GM21576 (cell line): ENCODE measurements at regions not wholly inside any gene's neighbourhood (a gene's known extent, or its start where the extent isn't known, plus 50 kb on each side); places are given as distances from the start of the nearest gene placed in this dataset.

Source experiments
- ATAC-seq: cut with Tn5 transposase; IDR thresholded peaks from one replicate; pipeline ENCODE4 v1.9.1; 2021; ENCODE audit warnings: mild to moderate bottlenecking, moderate library complexity; ENCODE audit not compliant: unreplicated experiment

GRCh38 chr2:105150231-105150630, 91.3 kb upstream of the GPR45 start:
- no peak for ATAC-seq

GRCh38 chr2:105154119-105154818, 87.3 kb upstream of the GPR45 start:
- no peak for ATAC-seq

GRCh38 chr2:105156166-105156565, 85.4 kb upstream of the GPR45 start:
- no peak for ATAC-seq

GRCh38 chr2:105158002-105158401, 83.5 kb upstream of the GPR45 start:
- no peak for ATAC-seq

- ATAC-seq = no peak
Measured at GRCh38 chr2:105166688-105167087, 74.9 kb upstream of the GPR45 start.

GRCh38 chr2:105168543-105168942, 73.0 kb upstream of the GPR45 start:
- ATAC-seq = no peak

- no peak for ATAC-seq
Measured at GRCh38 chr2:105175231-105175630, 66.3 kb upstream of the GPR45 start.

- no peak for ATAC-seq
Measured at GRCh38 chr2:105176429-105176828, 65.1 kb upstream of the GPR45 start.

- ATAC-seq = no peak
Measured at GRCh38 chr2:105177008-105177407, 64.5 kb upstream of the GPR45 start.

- ATAC-seq = no peak
Measured at GRCh38 chr2:105177536-105178254, 63.8 kb upstream of the GPR45 start.

GRCh38 chr2:105179469-105180372, 61.8 kb upstream of the GPR45 start:
- no peak for ATAC-seq

- ATAC-seq = no peak
Measured at GRCh38 chr2:105180491-105180972, 61.0 kb upstream of the GPR45 start.

- ATAC-seq = no peak
Measured at GRCh38 chr2:105181282-105181681, 60.3 kb upstream of the GPR45 start.

- peak; percentile 79 for ATAC-seq
Measured at GRCh38 chr2:105183555-105184323, 57.8 kb upstream of the GPR45 start.

- ATAC-seq = no peak
Measured at GRCh38 chr2:105184420-105184819, 57.1 kb upstream of the GPR45 start.

- no peak for ATAC-seq
Measured at GRCh38 chr2:105186967-105187498, 54.5 kb upstream of the GPR45 start.

- no peak for ATAC-seq
Measured at GRCh38 chr2:105187531-105187930, 54.0 kb upstream of the GPR45 start.

- no peak for ATAC-seq
Measured at GRCh38 chr2:105188343-105188742, 53.2 kb upstream of the GPR45 start.
